ENCODE measurements at regions not wholly inside any gene's neighbourhood (a gene's known extent, or its start where the extent isn't known, plus 50 kb on each side); places are given as distances from the start of the nearest gene placed in this dataset.

DNA sequence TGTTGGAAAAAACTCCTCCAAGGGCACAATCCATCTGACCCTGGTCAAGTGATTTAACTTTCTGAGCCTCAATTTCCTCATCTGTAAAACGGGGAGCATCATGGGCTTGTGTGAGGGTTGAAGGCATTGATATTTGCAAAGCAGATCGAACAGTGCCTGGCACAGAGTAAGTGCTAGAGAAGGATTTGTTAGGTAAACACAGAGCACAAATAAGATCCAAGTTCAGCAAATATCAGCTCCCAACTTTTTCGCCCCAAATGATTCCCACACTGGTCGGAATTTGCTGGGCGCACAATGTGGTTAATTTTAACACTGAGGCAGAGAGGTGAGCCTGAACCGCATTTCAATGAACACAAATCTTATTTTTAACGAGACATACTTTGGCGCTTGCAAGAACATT is 76.3 kb upstream of the ATP2B2 start:
- in situ Hi-C loops (cut with MboI; ENCODE audit: low pct_unique_long_range_greater_than_20kb, low sequenced_read_pairs) = no loop called here

DNA sequence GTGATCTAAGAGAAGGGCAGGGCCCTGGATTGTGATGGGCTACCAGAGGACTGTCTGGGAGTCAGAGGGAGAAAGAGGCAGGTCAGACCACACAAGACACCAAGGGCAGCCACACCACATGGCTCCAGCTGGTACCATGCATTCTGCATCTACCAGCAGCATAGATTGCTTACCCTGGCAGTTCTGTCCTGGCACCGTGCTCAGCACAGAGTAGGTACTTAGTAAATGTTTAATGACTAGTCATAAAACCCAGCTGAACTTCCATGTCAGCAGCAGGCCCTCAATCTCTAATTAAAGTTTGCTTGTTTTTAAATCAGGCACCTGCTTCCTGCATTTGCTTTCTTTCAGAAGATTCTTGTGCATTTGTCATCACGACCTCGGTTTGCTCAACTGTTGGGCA is 77.3 kb upstream of the ATP2B2 start:
- in situ Hi-C loops (cut with MboI; ENCODE audit: low pct_unique_long_range_greater_than_20kb, low sequenced_read_pairs) = no loop called here
- no peak for DNase-seq

More for the DNA sequence above, 76.3 kb upstream of the ATP2B2 start:
- DNase-seq = no peak

DNA sequence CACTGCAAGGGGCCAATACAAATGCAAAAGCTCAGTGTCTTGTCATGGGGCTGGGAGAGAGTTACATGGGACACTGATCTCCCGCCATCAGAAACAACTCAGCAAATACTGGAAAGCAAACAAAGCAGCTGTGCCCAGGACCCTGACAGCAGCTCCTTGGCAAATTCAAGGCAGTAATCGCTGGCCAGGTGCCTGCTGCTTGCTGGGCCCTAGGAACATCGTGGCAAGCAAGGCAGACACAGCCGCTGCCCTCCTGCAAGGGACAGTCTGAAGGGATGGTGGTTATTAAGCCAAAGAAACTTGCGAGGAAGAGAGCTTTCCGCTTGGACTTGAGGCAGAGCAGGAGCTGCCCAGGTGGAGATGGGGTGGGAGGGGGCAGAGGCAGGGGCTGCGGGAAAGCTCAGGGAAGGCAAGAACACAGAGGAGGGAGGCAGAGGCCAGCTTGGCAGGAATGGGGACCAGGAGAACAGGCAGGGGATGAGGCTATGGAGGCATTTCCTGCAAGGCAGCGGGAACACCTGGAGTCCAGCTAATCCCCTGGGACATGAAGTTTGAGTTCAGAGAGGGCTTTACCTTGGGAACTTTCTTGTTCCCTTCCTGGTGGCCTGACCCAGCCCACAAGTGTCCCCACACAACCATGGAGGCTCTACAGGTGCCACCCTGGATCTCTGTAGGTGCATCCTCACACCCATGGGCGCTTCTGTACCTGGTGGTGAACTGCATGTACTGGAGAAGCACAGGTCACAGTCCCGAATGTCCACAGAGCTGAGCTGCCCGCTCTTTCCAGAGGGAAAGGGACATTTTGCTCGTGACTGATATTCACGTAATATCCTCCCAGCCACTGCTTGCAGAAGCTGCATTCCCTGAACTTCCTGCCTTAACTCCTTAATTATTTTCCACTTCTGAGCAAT is 78.7 kb upstream of the ATP2B2 start:
- no peak for DNase-seq

DNA sequence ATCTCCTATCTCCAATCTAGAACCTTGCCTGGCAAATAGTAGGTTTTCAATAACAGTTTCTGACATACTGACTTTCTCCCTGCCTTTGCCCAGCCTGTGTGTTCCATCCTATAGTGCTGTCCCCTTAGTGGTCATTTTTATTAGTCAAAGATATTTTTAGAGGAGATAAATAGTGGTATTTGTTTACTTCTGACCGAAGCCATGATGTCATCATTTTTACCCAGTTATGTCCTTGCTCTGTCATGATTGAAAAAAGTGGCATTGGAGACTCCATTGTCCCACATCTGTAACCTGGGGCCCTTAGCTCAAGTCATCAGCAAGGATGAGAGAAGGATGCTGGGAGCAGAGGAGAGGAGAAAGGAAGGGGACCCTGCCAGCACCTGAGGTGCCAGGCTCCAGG is 80.6 kb upstream of the ATP2B2 start:
- no peak for DNase-seq

More for the DNA sequence above, 78.7 kb upstream of the ATP2B2 start:
- in situ Hi-C loops (cut with MboI; ENCODE audit: low pct_unique_long_range_greater_than_20kb, low sequenced_read_pairs) = no loop called here

DNA sequence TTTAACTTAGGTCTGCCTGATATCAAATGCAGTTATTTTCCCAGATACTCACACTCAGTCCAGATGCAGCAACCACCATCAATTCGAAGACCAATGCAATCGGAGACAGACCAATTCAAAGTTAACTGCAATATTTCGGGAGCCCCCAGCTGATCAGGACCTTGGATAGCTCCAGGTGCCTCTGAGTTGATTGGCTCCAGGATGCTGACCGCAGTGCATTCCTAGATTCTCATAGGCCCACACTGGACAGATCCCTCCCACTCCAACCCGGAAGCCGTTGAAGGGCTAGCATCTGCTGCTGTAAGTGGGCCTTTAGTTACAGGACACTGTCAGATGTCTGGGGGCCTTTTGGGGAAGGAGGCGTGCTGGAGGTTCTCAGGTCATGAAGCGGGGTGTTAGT is 89.5 kb upstream of the ATP2B2 start:
- in situ Hi-C loops (cut with MboI; ENCODE audit: low pct_unique_long_range_greater_than_20kb, low sequenced_read_pairs) = no loop called here
- DNase-seq = peak; percentile 74

More for the DNA sequence above, 80.6 kb upstream of the ATP2B2 start:
- in situ Hi-C loops (cut with MboI; ENCODE audit: low pct_unique_long_range_greater_than_20kb, low sequenced_read_pairs) = no loop called here

DNA sequence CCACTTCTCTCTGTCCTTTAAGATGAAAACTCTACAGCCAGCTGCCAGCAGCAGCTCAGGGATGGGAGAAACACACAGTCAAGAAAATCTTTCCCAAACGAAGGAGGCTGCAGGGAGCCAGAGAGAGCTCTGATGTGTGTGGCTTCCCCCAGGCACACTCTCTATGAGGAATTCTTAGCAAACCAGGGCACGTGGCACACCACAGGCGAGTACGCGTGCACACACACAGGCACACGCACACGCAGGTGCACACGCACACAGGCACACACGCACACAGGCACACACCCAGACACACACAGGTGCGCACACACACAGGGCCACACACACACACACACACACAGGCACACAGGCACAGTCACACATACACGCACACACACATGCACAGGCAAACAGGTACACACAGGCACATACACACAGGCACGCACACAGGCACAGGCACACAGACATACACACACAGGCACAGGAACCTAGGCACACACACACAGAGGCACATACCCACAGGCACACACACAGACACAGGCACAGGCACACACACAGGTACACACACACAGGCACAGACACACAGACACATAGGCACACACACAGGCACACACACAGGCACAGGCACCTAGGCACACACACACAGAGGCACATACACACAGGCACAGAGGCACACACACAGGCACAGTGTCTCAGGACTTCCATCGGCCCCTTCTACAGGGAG is 91.5 kb upstream of the ATP2B2 start:
- in situ Hi-C loops (cut with MboI; ENCODE audit: low pct_unique_long_range_greater_than_20kb, low sequenced_read_pairs) = no loop called here
- DNase-seq = no peak

DNA sequence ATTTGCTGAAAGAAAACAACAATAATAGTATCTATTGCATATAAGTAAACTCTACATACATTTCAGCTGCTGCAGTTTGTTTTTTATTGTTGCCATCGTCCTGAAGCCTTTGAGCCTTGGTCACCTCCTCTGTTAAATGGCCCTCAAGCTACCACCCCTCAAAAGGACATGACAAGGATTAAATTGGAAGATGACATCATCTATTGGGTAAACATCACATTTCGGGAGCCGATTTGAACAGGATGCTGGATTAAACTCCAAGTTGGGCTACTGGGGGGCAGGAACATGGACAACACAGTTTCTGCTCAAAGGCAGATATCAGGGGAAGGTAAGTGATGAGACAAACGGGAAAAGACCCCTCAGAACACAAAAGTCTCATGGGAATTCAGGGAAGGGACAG is 92.3 kb upstream of the ATP2B2 start:
- DNase-seq = no peak
- in situ Hi-C loops (cut with MboI; ENCODE audit: low pct_unique_long_range_greater_than_20kb, low sequenced_read_pairs) = no loop called here

DNA sequence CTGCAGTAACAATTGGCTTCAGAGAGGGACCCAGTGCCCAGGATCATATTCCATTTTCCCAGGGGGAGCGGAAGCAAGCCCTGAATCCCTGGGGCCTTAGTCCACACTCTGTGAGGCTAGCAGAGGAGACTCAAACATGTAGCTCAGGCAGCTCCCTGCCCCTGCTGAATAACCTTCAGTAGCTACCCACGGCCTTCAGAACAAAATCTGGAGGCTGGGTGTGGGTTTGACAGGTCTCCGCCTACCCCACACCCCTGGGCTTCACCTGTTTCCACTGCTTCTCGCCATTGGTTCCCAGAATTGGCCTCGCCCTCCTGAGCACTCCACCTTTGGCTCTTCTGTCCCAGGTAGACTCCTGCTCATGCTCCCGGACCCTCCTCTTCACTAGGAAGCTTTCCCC is 93.6 kb upstream of the ATP2B2 start:
- in situ Hi-C loops (cut with MboI; ENCODE audit: low pct_unique_long_range_greater_than_20kb, low sequenced_read_pairs) = no loop called here
- DNase-seq = no peak

DNA sequence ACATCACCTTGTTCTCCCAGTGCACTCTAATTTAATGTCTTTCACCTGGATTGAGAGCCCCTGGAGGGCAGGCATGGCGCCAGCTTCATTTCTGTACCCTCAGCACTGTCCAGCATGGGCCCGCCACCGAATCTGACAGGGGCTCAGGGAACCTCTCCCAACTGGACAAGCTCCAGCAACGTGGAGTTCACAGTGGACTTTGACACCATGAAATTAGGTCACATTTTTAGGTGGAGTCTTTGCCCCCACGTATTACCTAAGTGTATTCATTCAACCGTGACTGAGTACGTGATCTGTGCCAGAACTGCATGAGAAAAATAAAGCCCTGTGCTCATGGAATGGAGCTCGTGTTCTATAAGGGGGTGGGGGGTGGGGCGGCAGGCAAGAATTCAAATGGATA is 94.1 kb upstream of the ATP2B2 start:
- in situ Hi-C loops (cut with MboI; ENCODE audit: low pct_unique_long_range_greater_than_20kb, low sequenced_read_pairs) = no loop called here
- DNase-seq = no peak

DNA sequence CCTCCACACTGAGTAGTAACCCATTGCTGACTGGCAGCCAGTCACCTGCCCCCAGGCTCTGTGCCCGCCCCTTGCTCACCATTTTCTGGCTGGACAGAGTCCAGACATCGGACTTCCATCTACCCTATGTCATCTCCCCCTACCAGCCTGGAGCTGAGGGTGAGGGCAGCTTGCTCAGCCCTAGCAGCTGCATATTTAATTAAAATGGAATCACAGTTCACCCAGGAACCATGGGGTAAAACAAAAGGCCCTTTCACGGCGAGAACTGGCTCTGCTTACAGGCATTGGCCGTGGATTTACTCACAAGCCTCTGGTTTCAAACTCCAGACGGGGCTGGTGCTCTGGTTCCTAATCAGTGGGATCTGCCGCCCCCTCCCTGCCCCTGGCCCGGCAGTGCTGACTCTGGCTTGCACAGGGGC is 94.9 kb upstream of the ATP2B2 start:
- DNase-seq = no peak
- in situ Hi-C loops (cut with MboI; ENCODE audit: low pct_unique_long_range_greater_than_20kb, low sequenced_read_pairs) = no loop called here

DNA sequence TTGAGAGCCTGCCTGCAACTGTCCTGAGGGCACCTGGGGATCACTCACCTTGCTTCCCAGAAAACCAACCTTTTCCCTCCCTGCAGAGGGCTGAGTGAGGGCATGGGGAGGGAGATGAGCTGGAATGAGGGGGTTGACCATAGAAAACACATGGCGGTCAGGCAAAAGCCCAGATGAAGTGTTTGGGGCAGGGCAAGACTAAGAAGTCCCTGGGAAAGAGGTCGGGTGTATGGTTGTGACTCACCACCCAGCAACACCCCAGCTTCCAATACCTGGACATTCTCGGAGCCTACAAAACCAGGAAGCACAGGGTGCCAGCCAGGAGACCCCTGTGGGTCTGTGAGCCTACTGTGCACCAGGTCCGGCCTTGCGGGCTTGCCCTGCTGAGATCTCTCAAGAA is 95.3 kb upstream of the ATP2B2 start:
- in situ Hi-C loops (cut with MboI; ENCODE audit: low pct_unique_long_range_greater_than_20kb, low sequenced_read_pairs) = no loop called here
- no peak for DNase-seq

DNA sequence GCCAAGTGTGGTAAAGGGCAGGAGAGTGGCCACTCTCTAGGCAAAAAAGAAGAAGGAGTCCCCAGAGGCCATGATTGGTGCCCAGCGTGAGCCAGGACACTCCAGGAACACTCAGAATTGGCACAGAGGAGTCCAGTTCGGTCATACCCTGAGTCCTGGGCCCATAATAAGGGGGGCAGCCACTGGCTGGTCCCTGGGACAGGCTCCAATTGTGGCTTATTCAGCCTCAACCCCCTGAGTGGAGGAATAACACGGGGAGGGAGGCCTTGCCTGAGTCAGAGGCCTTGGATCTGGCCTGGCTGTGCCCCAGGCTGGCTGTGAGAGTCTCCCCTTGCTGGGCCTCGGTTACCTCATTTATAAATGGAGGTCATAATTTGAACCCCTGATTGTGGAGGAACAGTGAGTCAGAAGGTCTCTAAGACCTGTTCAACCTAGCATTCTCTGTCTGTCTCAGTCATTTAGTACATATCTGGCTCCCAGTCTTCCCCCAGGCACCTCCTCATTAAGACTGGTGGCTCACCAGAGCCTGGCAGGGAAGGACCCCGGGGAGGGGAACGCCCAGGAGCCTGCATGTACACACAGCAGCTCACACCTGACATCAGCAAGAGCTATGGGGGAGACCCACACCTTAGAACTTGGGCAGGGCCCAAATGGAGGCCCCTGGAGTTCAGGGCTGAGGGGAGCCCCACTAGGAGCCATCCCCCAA is 95.9 kb upstream of the ATP2B2 start:
- in situ Hi-C loops (cut with MboI; ENCODE audit: low pct_unique_long_range_greater_than_20kb, low sequenced_read_pairs) = no loop called here
- no peak for DNase-seq

DNA sequence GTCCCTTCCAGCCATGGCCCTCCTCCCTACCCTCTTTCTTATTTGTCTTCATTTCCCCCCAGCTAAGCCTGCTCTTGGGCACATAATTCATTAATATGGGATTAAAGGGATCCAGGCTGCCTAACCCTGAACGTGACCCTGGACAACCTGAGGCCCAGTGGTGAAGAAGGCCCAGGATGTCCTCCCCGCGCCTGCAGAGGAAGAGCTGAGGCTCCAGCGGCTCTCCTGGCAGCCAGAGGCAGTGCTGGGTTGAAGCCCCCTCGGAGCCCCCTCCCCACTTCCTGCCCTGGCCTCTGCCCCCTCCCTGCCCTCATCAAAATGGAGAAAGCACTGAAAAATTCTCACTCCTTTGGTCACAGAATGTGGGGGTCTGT is 96.5 kb upstream of the ATP2B2 start:
- in situ Hi-C loops (cut with MboI; ENCODE audit: low pct_unique_long_range_greater_than_20kb, low sequenced_read_pairs) = no loop called here
- DNase-seq = no peak

DNA sequence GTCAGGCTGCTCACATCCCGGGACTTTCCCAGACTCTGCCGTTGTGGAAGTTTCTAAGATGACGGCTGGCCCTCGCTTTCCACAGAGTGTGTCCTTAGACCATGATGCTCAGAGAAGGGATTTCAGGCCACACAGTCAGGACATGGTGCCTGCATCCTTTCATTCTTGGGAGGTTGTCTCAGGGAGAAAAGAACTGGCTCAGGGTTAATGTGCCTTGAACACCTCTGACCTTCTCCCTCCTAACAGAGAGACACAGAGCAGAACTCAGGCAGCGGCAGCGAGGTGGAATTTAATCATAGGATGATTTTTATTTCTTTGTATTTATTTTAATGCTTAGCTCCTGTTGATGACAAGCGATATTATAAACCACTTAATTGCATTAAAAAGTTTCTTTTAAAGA is 96.9 kb upstream of the ATP2B2 start:
- in situ Hi-C loops (cut with MboI; ENCODE audit: low pct_unique_long_range_greater_than_20kb, low sequenced_read_pairs) = no loop called here
- no peak for DNase-seq

DNA sequence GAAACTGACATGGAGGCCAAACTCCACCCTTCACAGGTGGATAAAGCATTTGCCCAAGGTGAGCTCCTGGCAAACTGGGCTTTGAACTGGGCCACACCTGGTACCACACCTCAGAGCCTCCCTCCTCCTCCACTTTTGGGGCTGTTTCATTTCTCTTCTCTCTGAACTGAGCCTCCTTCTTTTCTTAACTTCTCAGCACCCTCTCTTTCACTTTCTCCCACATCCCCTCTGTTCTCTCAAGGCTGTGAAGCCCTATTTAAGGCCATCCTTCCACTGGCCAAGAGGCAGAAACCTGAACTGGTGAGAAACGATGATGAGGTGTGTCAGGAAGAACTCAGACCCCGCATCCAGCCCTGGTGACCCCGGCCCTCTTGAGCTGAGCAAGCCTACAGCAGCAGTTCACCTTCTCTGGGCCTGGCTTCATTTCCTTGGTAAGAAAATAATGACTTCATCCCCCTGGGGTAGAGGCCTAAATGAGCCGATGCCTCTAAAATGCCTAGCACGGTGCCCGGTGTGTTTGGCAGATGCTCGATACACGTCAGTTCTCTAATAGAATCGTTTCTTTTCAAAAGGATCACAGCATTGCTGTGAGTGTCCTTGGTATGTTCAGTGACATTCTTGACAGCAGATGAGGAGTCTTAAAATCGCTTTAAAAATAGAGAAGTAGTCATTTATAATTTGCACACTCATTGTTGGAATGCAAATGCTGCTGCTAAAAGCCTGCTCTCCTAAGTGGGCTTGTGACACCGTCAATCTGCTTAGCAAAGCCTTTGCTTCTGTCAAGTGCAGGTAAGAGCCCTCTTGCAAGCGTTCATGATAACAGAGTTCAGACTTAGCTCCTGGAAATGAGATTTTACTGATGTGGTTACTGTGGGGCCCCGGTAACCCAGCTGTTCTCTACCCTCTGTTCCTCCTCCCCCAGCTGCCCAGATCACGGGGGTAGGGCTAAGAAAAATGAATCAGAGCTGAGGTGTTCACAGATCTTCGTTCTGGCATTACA is 97.7 kb upstream of the ATP2B2 start:
- DNase-seq = no peak
- in situ Hi-C loops (cut with MboI; ENCODE audit: low pct_unique_long_range_greater_than_20kb, low sequenced_read_pairs) = no loop called here

DNA sequence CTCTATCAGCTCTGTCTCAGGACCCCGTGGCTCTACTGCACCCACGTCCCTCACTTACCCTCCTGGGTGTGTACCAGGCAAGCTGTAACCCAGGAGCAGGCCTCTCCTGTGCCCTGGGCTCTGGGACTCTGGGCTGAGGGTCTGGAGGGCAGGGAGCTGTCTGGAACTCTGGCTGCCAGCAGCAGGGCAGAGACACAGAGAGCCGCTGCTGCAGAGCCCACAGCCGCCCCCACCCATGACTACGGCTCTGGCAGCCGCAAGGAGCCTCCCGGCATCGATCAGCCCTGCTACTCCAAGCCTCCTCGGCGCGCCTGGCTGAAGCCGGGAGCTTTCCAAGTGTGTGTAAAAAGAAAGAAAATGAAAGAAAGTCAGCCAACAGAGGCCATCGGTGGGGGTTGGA is 103.7 kb upstream of the ATP2B2 start:
- no peak for DNase-seq
- in situ Hi-C loops (cut with MboI; ENCODE audit: low pct_unique_long_range_greater_than_20kb, low sequenced_read_pairs) = no loop called here

DNA sequence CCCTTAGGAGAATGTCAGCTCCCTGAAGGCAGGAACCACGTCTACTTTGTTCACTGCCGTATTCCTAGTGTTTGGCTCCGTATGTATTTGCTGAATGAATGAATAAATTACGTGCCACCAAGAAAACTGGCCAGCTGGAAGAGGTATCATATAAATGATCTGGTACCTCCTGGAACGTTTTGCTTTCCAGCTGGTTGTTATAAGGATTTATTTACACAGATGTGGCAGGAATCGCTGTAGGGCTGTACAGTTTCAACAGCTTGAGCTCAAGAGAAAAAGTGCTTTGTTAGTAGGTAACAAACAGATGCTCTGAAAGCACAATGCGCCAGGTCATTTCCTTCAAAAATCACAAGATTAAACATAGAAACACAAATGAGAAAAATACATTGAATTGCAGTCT is 108.8 kb upstream of the ATP2B2 start:
- DNase-seq = no peak
- in situ Hi-C loops (cut with MboI; ENCODE audit: low pct_unique_long_range_greater_than_20kb, low sequenced_read_pairs) = no loop called here

DNA sequence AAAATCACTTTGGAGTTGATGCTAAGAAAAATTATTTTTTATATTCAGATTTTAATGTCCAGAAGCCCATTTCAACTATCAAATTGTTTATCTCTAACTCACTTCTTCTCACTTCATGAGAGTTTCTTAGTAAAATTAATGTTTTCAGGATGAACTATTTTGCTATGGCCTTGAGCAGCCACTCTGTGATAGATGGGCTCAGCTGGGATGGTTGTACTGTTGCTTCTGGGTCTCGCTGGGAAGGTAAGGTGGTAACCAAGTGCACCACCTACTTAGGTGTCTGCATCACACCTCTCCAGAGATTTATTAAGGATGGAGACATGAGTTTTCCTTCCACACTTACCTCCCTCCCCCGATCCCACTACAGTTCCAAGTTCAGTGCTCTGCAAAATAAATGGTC is 110.3 kb upstream of the ATP2B2 start:
- DNase-seq = no peak
- in situ Hi-C loops (cut with MboI; ENCODE audit: low pct_unique_long_range_greater_than_20kb, low sequenced_read_pairs) = no loop called here

DNA sequence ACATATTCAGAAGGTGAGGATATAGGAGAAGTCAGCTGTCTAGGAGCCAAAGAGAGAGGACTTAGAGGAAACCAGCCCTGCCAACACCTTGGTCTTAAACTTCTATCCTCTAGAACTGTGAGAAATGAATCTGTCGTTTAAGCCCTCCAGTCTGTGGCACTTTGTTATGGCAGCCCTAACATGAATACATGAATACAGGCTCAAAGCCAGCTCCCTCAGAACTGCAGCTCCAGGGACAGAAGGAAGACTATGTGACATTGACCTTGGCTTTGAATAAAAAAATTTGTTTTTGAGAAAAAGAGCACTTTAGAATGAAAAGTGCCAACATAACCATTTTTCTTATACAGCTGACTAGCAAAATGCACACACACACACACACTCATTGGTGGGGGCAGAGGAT is 110.9 kb upstream of the ATP2B2 start:
- no peak for DNase-seq
- in situ Hi-C loops (cut with MboI; ENCODE audit: low pct_unique_long_range_greater_than_20kb, low sequenced_read_pairs) = no loop called here

Data from KBM-7 (cell line).